Ammon's horn (tissue), 1 donor: ENCODE measurements at regions not wholly inside any gene's neighbourhood (a gene's known extent, or its start where the extent isn't known, plus 50 kb on each side); places are given as distances from the start of the nearest gene placed in this dataset.

ENCODE experiments used
- DNase-seq: peaks from one replicate; pipeline ENCODE4 v3.0.0-alpha.2; 2016; ENCODE audit warnings: low spot score

GRCh38 chr10:116006508-116006907 lies 266.5 kb downstream of the GFRA1 start:
- DNase-seq = no peak

- no peak for DNase-seq
Measured at GRCh38 chr10:116005301-116005700, 267.7 kb downstream of the GFRA1 start.

- DNase-seq = no peak
Measured at GRCh38 chr10:116002735-116003134, 270.3 kb downstream of the GFRA1 start.

GRCh38 chr10:116001976-116002375 lies 271.0 kb downstream of the GFRA1 start:
- DNase-seq = no peak

- DNase-seq = peak; percentile 29
Measured at GRCh38 chr10:116001262-116001857, 271.6 kb downstream of the GFRA1 start.

GRCh38 chr10:116000151-116000842 lies 272.7 kb downstream of the GFRA1 start:
- DNase-seq = no peak
